ENCODE measurements at regions not wholly inside any gene's neighbourhood (a gene's known extent, or its start where the extent isn't known, plus 50 kb on each side); places are given as distances from the start of the nearest gene placed in this dataset.

GRCh38 chr2:239590276-239590675 lies 189.5 kb upstream of the HDAC4 start:
- Mint-ChIP-seq H3K4me3 (no peak overlapping the region), H3K36me3 (no peaks in the 10 kb centered on the region), H3K9me3 (ENCODE audit: low read depth) (no peaks in the 10 kb centered on the region), H3K4me1 (ENCODE audit: low read depth) (no peaks in the 10 kb centered on the region), H3K27ac (no peak overlapping the region), H3K27me3 (no peaks in the 10 kb centered on the region)

DNA sequence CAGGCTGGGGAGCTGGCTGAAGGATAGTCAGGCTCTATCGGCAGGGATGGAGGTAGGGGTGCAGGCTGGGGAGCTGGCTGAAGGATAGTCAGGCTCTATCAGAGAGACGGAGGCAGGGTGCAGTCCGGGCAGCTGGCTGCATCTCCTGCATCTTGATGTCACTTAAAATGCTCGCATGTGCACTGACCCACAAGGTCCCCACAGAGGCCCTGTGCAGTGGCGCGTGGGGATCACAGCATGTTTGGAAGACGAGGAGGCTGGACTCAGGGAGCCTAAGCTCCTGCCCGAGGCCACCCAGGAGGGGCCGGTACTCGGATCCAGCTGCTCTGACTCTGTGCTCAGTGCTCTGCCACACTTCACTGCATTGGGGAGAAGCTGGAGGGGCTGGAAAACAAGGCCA lies 189.0 kb upstream of the HDAC4 start:
- Mint-ChIP-seq H3K4me1 (ENCODE audit: low read depth) (no peaks in the 10 kb centered on the region), H3K9me3 (ENCODE audit: low read depth) (no peaks in the 10 kb centered on the region), H3K27me3 (no peaks in the 10 kb centered on the region), H3K36me3 (no peaks in the 10 kb centered on the region), H3K27ac (no peak overlapping the region), H3K4me3 (no peak overlapping the region)

DNA sequence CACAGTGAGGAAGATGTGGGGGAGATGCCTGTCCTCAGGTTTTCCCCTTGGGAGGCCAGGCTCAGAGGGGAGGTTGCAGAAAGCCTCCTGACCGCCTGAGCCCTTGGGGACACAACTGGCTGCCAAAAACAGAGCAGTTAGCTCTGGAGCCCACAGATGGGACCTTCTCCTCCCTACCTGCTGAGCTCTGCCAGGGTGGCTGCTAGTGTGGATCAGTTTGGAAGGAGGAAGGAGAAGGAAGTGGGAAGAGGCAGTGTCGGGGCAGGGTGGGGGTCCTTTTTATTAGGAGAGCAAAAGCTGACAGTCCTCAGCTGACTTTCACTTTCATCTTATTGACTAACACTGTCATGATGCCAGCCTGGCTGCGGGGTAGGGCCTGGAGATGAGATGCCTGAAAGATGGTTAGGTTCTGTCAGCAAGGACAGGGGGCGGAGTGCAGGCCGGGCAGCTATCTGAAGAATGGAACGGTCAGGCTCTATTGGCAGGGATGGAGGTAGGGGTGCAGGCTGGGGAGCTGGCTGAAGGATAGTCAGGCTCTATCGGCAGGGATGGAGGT lies 188.5 kb upstream of the HDAC4 start:
- no peaks in the 10 kb centered on the region for H3K27me3 Mint-ChIP-seq
- no peaks in the 10 kb centered on the region for H3K36me3 Mint-ChIP-seq
- no peaks in the 10 kb centered on the region for H3K9me3 Mint-ChIP-seq (ENCODE audit: low read depth)
- no peak overlapping the region for H3K4me3 Mint-ChIP-seq
- no peak overlapping the region for H3K27ac Mint-ChIP-seq
- no peaks in the 10 kb centered on the region for H3K4me1 Mint-ChIP-seq (ENCODE audit: low read depth)

GRCh38 chr2:239588451-239589269 lies 187.8 kb upstream of the HDAC4 start:
- Mint-ChIP-seq H3K9me3 (ENCODE audit: low read depth) (no peaks in the 10 kb centered on the region), H3K4me1 (ENCODE audit: low read depth) (no peaks in the 10 kb centered on the region), H3K4me3 (no peak overlapping the region), H3K27ac (no peak overlapping the region), H3K36me3 (no peaks in the 10 kb centered on the region), H3K27me3 (no peaks in the 10 kb centered on the region)

GRCh38 chr2:239587841-239588240 lies 187.0 kb upstream of the HDAC4 start:
- H3K27ac Mint-ChIP-seq, result no peak overlapping the region
- no peaks in the 10 kb centered on the region for H3K4me1 Mint-ChIP-seq (ENCODE audit: low read depth)
- no peaks in the 10 kb centered on the region for H3K27me3 Mint-ChIP-seq
- no peak overlapping the region for H3K4me3 Mint-ChIP-seq
- no peaks in the 10 kb centered on the region for H3K9me3 Mint-ChIP-seq (ENCODE audit: low read depth)
- H3K36me3 Mint-ChIP-seq, result no peaks in the 10 kb centered on the region

DNA sequence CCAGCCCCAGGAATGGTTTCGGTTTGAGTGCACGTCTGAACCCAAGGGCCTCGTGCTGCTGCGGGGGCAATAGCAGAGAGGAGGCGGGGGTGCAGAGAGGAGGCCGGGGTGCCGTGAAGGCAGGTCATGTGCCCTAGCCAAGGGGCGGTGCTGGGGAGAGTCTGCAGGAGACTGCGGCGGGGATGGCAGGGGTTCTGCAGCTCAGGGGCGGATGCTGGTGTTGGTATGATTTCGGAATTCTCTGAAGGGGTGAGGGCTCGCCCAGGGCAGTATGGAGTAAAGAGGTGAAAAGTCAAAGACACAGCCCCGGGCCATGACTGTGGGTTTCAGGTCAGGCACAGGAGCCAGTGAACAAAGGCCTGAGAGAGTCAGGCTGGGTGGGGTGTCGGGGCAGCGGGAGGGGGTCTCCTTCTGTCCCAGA lies 186.5 kb upstream of the HDAC4 start:
- H3K27ac Mint-ChIP-seq, result no peak overlapping the region
- H3K27me3 Mint-ChIP-seq, result no peaks in the 10 kb centered on the region
- no peaks in the 10 kb centered on the region for H3K9me3 Mint-ChIP-seq (ENCODE audit: low read depth)
- no peak overlapping the region for H3K4me3 Mint-ChIP-seq
- no peaks in the 10 kb centered on the region for H3K36me3 Mint-ChIP-seq
- no peaks in the 10 kb centered on the region for H3K4me1 Mint-ChIP-seq (ENCODE audit: low read depth)

DNA sequence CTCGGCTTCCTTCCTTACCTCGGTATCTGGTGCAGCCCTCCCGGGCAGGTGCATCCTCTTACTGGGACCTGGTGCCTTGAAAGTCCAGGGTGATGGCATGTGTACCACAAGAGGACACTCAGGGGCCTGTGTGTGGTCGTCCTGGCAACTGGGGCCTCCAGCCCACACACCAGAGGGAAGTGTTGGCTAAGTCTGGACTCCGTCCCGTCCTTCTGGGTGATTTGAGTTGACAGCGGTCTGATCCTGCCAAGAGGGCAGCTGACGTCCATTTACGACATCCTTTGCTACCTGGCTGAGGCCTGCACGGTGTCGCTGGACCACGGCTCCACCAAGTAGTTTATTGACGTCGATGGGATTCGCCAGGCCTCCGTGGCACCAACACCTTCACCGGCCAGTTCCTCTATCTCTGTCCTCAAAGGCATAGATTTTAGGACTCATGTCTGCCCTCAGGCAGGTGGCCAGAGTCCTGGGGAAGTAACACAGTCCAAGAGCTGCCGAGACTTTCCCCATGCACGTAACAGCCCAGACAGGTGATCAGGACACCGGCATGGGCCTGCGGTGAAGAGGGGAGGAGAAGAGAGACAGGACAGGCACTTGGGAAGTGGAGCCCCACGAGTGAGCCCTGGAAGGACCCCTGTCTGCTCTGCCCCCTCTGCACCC lies 186.0 kb upstream of the HDAC4 start:
- no peaks in the 10 kb centered on the region for H3K27me3 Mint-ChIP-seq
- no peaks in the 10 kb centered on the region for H3K36me3 Mint-ChIP-seq
- no peak overlapping the region for H3K4me3 Mint-ChIP-seq
- no peaks in the 10 kb centered on the region for H3K9me3 Mint-ChIP-seq (ENCODE audit: low read depth)
- no peak overlapping the region for H3K27ac Mint-ChIP-seq
- H3K4me1 Mint-ChIP-seq (ENCODE audit: low read depth), result no peaks in the 10 kb centered on the region

- H3K27ac Mint-ChIP-seq, result no peak overlapping the region
- no peaks in the 10 kb centered on the region for H3K4me1 Mint-ChIP-seq (ENCODE audit: low read depth)
- no peaks in the 10 kb centered on the region for H3K27me3 Mint-ChIP-seq
- no peak overlapping the region for H3K4me3 Mint-ChIP-seq
- no peaks in the 10 kb centered on the region for H3K36me3 Mint-ChIP-seq
- H3K9me3 Mint-ChIP-seq (ENCODE audit: low read depth), result no peaks in the 10 kb centered on the region
These were observed 184.6 kb upstream of the HDAC4 start for GRCh38 chr2:239585422-239585821.

GRCh38 chr2:239584986-239585385 lies 184.2 kb upstream of the HDAC4 start:
- H3K27me3 Mint-ChIP-seq, result no peaks in the 10 kb centered on the region
- H3K4me3 Mint-ChIP-seq, result no peak overlapping the region
- H3K36me3 Mint-ChIP-seq, result no peaks in the 10 kb centered on the region
- no peaks in the 10 kb centered on the region for H3K9me3 Mint-ChIP-seq (ENCODE audit: low read depth)
- no peak overlapping the region for H3K27ac Mint-ChIP-seq
- no peaks in the 10 kb centered on the region for H3K4me1 Mint-ChIP-seq (ENCODE audit: low read depth)

- Mint-ChIP-seq H3K9me3 (ENCODE audit: low read depth) (no peaks in the 10 kb centered on the region), H3K36me3 (no peaks in the 10 kb centered on the region), H3K27ac (no peak overlapping the region), H3K4me1 (ENCODE audit: low read depth) (no peaks in the 10 kb centered on the region), H3K27me3 (no peaks in the 10 kb centered on the region), H3K4me3 (no peak overlapping the region)
These were observed 183.3 kb upstream of the HDAC4 start for GRCh38 chr2:239583879-239584859.

DNA sequence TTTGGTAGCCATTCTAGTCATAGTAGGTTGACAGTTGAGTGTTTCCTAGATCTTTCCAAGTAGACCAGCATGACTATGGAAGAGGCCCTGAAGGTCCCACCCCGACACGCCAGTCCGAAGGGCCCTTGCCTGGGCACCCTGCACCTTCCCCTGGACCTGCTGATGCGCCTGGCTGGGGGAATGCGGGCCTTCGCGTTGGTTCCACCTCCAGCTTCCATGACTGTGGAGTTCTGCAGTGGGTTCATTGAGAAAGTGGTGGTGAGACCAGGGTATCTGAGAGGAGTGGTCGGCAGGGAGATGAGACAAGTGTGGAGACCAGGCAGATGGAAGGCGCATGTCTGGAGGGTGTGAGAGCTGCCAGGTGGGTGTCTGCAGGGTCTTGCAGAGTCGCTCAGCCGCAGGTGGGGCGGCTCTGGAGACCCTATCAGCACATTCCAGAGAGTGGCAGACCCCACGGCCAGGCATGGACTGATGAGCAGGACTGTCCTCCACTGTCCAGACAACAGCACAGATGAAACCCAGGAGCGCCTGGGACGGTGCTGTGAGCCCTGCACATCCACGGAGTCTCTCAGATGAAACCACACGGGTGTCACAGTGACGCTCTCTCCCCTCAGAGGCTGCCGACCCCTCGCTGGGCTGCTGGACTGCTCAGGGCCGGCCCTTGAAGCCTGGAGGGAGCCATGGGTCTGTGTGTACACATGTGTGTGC lies 182.5 kb upstream of the HDAC4 start:
- Mint-ChIP-seq H3K4me1 (ENCODE audit: low read depth) (no peaks in the 10 kb centered on the region), H3K4me3 (no peak overlapping the region)

DNA sequence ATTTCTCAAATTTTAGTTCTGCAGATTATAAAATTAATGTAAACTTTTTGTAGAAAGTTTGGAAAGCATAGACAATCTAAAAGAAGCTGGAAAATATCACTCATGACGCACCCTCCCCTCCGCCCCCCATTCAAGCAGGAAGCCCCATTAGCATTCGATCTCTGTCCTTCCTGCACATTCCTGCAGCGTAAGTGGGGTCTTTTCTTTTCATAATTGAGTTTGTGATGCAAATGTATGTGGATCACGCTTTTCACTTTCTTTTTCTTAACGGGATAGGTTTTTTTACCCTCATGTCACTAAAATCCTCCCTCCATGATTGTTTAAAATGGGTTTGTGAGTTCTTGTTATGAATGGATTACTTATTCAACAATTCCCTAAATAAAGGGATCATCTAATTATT lies 181.7 kb upstream of the HDAC4 start:
- no peaks in the 10 kb centered on the region for H3K36me3 Mint-ChIP-seq
- no peak overlapping the region for H3K4me3 Mint-ChIP-seq
- no peaks in the 10 kb centered on the region for H3K4me1 Mint-ChIP-seq (ENCODE audit: low read depth)
- no peaks in the 10 kb centered on the region for H3K9me3 Mint-ChIP-seq (ENCODE audit: low read depth)
- no peaks in the 10 kb centered on the region for H3K27me3 Mint-ChIP-seq
- no peak overlapping the region for H3K27ac Mint-ChIP-seq

More for the DNA sequence above, 182.5 kb upstream of the HDAC4 start:
- no peaks in the 10 kb centered on the region for H3K27me3 Mint-ChIP-seq
- H3K36me3 Mint-ChIP-seq, result no peaks in the 10 kb centered on the region
- no peaks in the 10 kb centered on the region for H3K9me3 Mint-ChIP-seq (ENCODE audit: low read depth)
- H3K27ac Mint-ChIP-seq, result no peak overlapping the region

DNA sequence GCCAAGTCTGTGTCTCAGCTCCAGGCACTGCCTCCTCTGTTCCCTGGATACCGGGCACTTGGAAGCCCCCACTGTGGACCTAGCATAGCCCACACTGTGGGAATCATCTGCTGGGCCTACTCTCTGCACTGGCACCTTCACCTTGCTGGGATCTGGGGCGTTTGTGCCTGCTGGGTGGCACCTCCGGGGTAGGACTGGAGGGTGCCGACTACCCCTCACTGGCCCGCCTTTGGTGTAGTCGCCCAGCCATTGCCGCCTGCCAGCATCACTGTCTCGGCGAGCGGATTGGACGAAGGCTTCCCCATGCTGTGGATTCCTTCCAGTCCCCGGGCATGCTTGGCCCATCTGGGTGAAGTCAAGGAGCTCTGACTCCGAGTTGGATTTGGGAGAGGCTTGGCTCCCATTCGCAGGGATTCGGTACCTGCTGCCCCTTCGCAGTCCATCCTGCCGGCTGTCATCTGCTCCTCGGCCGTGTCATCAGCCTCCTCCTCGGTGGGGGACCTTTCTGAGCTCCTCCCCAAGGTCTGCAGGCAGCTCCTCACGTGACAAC lies 180.6 kb upstream of the HDAC4 start:
- H3K4me3 Mint-ChIP-seq, result no peak overlapping the region
- no peaks in the 10 kb centered on the region for H3K27me3 Mint-ChIP-seq
- H3K9me3 Mint-ChIP-seq (ENCODE audit: low read depth), result no peaks in the 10 kb centered on the region

GRCh38 chr2:239580199-239580527 lies 179.3 kb upstream of the HDAC4 start:
- Mint-ChIP-seq H3K9me3 (ENCODE audit: low read depth) (no peaks in the 10 kb centered on the region), H3K27me3 (no peaks in the 10 kb centered on the region), H3K4me3 (no peak overlapping the region), H3K36me3 (no peaks in the 10 kb centered on the region), H3K27ac (no peak overlapping the region), H3K4me1 (ENCODE audit: low read depth) (no peaks in the 10 kb centered on the region)

More for the DNA sequence above, 180.6 kb upstream of the HDAC4 start:
- Mint-ChIP-seq H3K4me1 (ENCODE audit: low read depth) (no peaks in the 10 kb centered on the region), H3K27ac (no peak overlapping the region), H3K36me3 (no peaks in the 10 kb centered on the region)
